ENCODE measurements at regions not wholly inside any gene's neighbourhood (a gene's known extent, or its start where the extent isn't known, plus 50 kb on each side); places are given as distances from the start of the nearest gene placed in this dataset.
"Not testable (repeated sequence)": the region's sequence is repeated elsewhere in the genome, so short reads cannot be mapped to it uniquely, and the experiment has no call there.

GRCh38 chr3:163364717-163365116 is 1713.6 kb downstream of the SI start:
- H3K9me3 ChIP-seq: no peaks in the 10 kb centered on the region

GRCh38 chr3:163362151-163362550 is 1716.1 kb downstream of the SI start:
- ATAC-seq (no peak), DNase-seq (no peak)
- H3K9me3 ChIP-seq: no peaks in the 10 kb centered on the region
- in situ Hi-C loops (cut with MboI; ENCODE audit: low sequenced_read_pairs in 4 of 4): no loop called here
- H3K4me1 ChIP-seq: no peaks in the 10 kb centered on the region
- no peak overlapping the region for H3K4me3 ChIP-seq
- TF ChIP-seq POLR2A (IDR thresholded peaks at IDR 0.05): no peak
- TF ChIP-seq CTCF (IDR thresholded peaks at IDR 0.05 in 4 of 5, conservative IDR thresholded peaks at IDR 0.05 in 1 of 5): no peak
- no peaks in the 10 kb centered on the region for H3K36me3 ChIP-seq
- H3K27me3 ChIP-seq: no peaks in the 10 kb centered on the region
- intact Hi-C loops (cut with DNase I; ENCODE audit: low total_unique reads): no loop called here
- H3K27ac ChIP-seq: no peak overlapping the region

More at GRCh38 chr3:163364717-163365116, 1713.6 kb downstream of the SI start:
- Histone ChIP-seq H3K36me3 (no peaks in the 10 kb centered on the region), H3K27me3 (no peaks in the 10 kb centered on the region), H3K4me3 (no peak overlapping the region), H3K27ac (no peak overlapping the region), H3K4me1 (no peaks in the 10 kb centered on the region)
- DNase-seq (no peak), ATAC-seq (no peak)
- in situ Hi-C loops (cut with MboI; ENCODE audit: low sequenced_read_pairs in 4 of 4) (no loop called here), intact Hi-C loops (cut with DNase I; ENCODE audit: low total_unique reads) (no loop called here)
- TF ChIP-seq CTCF (IDR thresholded peaks at IDR 0.05 in 4 of 5, conservative IDR thresholded peaks at IDR 0.05 in 1 of 5): no peak
- no peak for TF ChIP-seq POLR2A (IDR thresholded peaks at IDR 0.05)

- ATAC-seq; intact Hi-C loops (cut with DNase I; ENCODE audit: low total_unique reads); DNase-seq; H3K27ac ChIP-seq; in situ Hi-C loops (cut with MboI; ENCODE audit: low sequenced_read_pairs in 4 of 4); H3K4me1 ChIP-seq; H3K27me3 ChIP-seq; H3K9me3 ChIP-seq; H3K4me3 ChIP-seq; H3K36me3 ChIP-seq: not testable (repeated sequence)
These were observed 1716.9 kb downstream of the SI start for GRCh38 chr3:163361357-163361878.

GRCh38 chr3:163347944-163348343 is 1730.4 kb downstream of the SI start:
- Histone ChIP-seq H3K36me3 (no peaks in the 10 kb centered on the region), H3K27ac (no peak overlapping the region), H3K9me3 (no peaks in the 10 kb centered on the region), H3K27me3 (no peaks in the 10 kb centered on the region), H3K4me3 (no peak overlapping the region), H3K4me1 (no peaks in the 10 kb centered on the region)
- TF ChIP-seq CTCF (IDR thresholded peaks at IDR 0.05 in 4 of 5, conservative IDR thresholded peaks at IDR 0.05 in 1 of 5): no peak
- no peak for TF ChIP-seq POLR2A (IDR thresholded peaks at IDR 0.05)
- in situ Hi-C loops (cut with MboI; ENCODE audit: low sequenced_read_pairs in 4 of 4) (no loop called here), intact Hi-C loops (cut with DNase I; ENCODE audit: low total_unique reads) (no loop called here)
- ATAC-seq (no peak), DNase-seq (no peak)

GRCh38 chr3:163335429-163335828 is 1742.9 kb downstream of the SI start:
- ATAC-seq: no peak
- Histone ChIP-seq H3K4me1 (no peaks in the 10 kb centered on the region), H3K27me3 (no peaks in the 10 kb centered on the region), H3K9me3 (no peaks in the 10 kb centered on the region), H3K27ac (no peak overlapping the region), H3K36me3 (no peaks in the 10 kb centered on the region), H3K4me3 (no peak overlapping the region)
- no peak for DNase-seq
- intact Hi-C loops (cut with DNase I; ENCODE audit: low total_unique reads): no loop called here
- no peak for TF ChIP-seq POLR2A (IDR thresholded peaks at IDR 0.05)
- no peak for TF ChIP-seq CTCF (IDR thresholded peaks at IDR 0.05 in 4 of 5, conservative IDR thresholded peaks at IDR 0.05 in 1 of 5)
- in situ Hi-C loops (cut with MboI; ENCODE audit: low sequenced_read_pairs in 4 of 4): no loop called here

All from gastrocnemius medialis (tissue), 4 donors.